Peyer's patch (tissue), 4 donors: ENCODE measurements at regions not wholly inside any gene's neighbourhood (a gene's known extent, or its start where the extent isn't known, plus 50 kb on each side); places are given as distances from the start of the nearest gene placed in this dataset.

Experiments used
- POLR2A ChIP-seq, 2 donors: fragments of 450-650 bp; IDR thresholded peaks; one replicate each; pipeline ENCODE4 v1.5.1; 2017; ENCODE audit warnings: antibody characterized with exemption in 2 of 2, mild to moderate bottlenecking in 2 of 2, moderate library complexity in 2 of 2
- TF ChIP-seq, protein P1 (sequence below), 6 experiments: fragments of 450-650 bp in 4 of 6; fragments of 200-600 bp in 2 of 6; sonication (generic) in 1 of 6; IDR thresholded peaks; one replicate each; pipeline ENCODE4 v1.5.1; 2017 to 2019; ENCODE audit warnings: antibody characterized with exemption in 6 of 6, mild to moderate bottlenecking in 3 of 6, moderate library complexity in 1 of 6

DNA sequence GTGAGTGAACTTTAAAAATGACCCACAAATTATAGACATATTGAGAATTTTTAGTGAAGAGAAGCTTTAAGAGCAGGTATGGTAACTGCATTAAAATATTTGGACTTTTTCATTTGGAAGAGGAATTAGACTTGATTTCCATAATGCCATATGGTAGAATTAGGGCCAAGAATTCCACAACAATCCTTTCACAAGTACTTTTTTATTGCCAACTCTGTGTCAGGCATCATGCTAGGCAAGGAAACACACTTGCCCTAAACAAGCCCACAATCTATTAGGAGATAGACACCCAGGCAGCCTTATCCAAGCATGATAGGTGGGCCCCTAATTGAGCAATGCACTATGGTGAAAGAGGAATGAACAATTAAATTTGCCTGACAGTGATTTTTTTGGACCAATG, 353.0 kb downstream of the TGFB2 start:
- TF ChIP-seq, protein P1, sequence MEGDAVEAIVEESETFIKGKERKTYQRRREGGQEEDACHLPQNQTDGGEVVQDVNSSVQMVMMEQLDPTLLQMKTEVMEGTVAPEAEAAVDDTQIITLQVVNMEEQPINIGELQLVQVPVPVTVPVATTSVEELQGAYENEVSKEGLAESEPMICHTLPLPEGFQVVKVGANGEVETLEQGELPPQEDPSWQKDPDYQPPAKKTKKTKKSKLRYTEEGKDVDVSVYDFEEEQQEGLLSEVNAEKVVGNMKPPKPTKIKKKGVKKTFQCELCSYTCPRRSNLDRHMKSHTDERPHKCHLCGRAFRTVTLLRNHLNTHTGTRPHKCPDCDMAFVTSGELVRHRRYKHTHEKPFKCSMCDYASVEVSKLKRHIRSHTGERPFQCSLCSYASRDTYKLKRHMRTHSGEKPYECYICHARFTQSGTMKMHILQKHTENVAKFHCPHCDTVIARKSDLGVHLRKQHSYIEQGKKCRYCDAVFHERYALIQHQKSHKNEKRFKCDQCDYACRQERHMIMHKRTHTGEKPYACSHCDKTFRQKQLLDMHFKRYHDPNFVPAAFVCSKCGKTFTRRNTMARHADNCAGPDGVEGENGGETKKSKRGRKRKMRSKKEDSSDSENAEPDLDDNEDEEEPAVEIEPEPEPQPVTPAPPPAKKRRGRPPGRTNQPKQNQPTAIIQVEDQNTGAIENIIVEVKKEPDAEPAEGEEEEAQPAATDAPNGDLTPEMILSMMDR (IDR thresholded peaks at IDR 0.05) = no peak
- no peak for TF ChIP-seq POLR2A (IDR thresholded peaks at IDR 0.05)
